NCI-H748 treated with DMSO at 0.1 percent for 48 hours (cell line): ENCODE measurements at regions not wholly inside any gene's neighbourhood (a gene's known extent, or its start where the extent isn't known, plus 50 kb on each side); places are given as distances from the start of the nearest gene placed in this dataset.
"Not testable (repeated sequence)": the region's sequence is repeated elsewhere in the genome, so short reads cannot be mapped to it uniquely, and the experiment has no call there.

Experiments
- DNase-seq: peaks from one replicate; lab custom pipeline; 2025; lab: John Stamatoyannopoulos, UW

DNA sequence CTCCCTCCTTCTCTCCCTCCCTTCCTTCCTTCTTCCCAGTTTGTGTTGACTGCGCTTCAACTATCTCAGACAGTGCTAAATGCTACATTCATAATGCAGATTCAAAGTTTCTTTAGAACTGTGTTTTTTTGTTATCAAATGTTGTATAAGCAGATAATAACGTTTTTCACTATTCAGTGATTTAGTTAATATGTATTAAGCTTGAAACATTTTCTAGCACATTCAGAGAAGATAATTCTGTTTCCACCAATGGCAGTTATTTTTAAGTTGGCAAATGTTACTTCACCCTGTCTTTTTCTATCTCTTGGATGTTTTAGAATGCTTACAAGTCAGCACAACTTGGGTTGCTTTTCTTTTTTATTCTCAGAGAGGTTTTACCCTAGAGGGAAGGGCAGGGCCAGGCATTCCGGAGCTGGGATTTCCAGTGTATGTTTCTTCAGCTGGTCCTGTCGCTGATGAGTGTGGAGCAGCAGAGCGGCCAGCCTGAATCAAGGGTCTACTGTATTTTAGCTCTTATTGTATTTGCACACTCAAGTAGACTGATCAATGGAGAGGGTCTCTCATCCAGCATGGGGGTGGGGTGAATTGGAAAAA, 162.3 kb upstream of the ARHGAP20 start:
- no peak for DNase-seq

- DNase-seq = no peak
These were observed 161.7 kb upstream of the ARHGAP20 start for GRCh38 chr11:110873975-110874374.

DNA sequence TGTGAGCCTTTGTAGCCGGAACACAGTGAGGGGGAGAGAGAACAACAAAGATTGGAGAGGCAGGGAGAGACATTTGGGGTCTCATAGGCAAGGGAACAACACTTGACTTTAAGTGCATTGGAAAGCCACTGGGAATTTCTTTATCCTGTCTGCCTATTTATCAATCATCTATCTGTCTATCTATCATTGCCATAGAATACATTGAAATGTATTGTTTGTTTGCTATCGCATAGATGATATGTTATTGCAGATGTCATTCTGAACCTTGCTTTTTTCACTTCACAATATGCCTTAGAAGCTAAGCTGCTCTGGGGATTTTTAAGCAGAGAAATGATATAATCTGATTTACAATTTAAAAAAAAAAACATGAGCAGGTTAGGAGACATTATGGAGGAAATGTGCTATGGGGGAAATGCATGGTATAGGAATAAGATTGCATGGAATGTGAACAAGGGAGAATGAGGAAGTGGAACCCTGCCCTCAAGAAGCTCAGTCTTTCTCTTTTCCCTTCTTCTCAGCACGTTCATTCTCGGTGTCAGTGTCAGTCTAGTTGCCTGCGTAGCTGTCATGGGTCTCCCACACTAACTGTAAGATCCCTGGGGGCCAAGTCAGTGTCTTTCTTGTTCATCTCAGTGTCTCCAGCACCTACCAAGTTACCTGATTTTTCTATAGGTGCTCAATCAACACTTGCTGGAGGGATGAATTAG, 158.7 kb upstream of the ARHGAP20 start:
- DNase-seq = no peak

DNA sequence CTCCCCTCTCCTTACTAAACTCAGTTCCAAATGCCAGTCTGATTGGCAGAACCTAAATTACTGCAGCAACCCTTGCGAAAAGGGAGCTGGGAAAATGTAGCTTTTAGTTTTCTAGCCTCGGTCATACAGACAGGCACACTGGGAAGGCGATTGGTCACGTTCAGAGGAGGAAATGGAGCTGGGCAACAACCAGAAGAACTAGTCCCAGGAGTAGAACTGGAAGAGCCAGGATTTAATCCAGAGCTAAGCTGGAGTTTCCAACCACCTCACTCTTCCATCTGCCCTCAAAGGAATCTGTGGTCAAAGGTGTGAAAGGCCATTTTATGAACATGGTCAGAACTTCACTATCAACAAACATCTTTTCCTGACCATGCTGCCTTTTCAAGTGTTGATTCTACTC, 155.7 kb upstream of the ARHGAP20 start:
- DNase-seq = no peak

DNA sequence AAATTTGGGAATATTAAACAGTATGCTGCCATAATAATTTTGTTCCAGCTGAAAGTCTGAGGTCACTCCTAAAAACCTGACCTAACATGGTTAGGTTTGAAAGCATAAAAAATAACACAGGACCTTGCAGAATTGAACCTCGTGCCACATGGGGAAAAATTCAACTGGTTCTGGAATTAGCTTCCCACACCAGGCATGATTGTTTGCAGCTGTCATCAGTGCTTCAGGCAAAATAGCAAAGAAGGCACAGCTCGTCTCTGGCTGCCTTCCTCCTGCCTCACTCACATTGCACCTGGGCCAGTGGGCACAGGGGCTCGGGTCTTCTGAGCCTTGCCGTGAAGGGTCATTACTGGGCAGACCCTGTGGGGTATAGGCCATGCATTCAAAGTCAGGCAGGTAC, 153.8 kb upstream of the ARHGAP20 start:
- no peak for DNase-seq

DNA sequence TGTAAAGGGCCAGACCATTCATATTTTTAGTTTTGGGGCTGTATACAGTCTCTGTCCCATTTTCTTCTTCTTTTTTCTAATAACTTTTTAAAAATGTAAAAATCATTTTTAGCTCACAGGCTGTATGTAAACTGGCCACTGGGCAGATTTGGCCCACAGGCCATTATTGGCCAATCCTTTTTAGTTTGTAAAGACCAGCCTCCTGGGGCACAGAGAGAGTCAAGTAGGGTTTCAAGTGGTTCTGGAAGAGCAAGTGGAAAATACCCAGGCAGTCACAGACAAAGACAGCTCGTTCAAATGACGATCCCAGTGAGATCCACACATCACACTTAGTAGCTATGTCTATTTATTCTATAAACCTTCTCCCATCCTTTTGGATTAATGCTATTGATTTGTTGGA, 150.2 kb upstream of the ARHGAP20 start:
- DNase-seq = no peak

GRCh38 chr11:110860461-110860860, 148.2 kb upstream of the ARHGAP20 start:
- no peak for DNase-seq

GRCh38 chr11:110859998-110860397, 147.8 kb upstream of the ARHGAP20 start:
- DNase-seq = no peak

DNA sequence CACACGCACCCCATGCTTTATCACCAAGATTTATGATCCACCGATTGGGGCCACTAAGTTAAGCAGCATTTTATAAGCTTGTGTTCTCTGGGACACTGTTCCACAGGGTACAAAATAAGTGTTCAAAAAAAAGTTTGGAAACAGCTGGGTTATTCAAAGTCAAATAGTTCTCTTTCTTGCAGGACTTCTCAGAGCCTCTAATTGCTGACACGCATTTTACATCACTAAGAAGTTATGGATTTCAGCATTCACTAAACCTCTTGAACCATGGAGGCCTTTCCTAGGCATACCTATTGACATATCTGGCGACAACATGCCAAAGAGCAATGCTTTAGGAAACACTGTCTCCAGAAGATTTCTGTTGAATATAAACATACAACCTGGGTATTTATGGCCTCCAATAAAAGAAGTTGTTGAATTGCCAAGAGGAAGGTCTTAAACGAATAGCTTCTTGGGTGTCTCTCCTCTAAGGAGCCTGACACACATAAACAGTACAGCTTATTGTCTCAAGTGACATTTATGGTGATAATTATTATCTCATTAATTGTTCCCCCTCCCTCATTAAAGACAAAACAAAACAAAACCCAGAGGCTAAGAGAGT, 147.1 kb upstream of the ARHGAP20 start:
- no peak for DNase-seq

GRCh38 chr11:110858547-110858921, 146.3 kb upstream of the ARHGAP20 start:
- no peak for DNase-seq

- DNase-seq = no peak
These were observed 145.8 kb upstream of the ARHGAP20 start for GRCh38 chr11:110857892-110858546.

GRCh38 chr11:110856996-110857812, 145.0 kb upstream of the ARHGAP20 start:
- no peak for DNase-seq

DNA sequence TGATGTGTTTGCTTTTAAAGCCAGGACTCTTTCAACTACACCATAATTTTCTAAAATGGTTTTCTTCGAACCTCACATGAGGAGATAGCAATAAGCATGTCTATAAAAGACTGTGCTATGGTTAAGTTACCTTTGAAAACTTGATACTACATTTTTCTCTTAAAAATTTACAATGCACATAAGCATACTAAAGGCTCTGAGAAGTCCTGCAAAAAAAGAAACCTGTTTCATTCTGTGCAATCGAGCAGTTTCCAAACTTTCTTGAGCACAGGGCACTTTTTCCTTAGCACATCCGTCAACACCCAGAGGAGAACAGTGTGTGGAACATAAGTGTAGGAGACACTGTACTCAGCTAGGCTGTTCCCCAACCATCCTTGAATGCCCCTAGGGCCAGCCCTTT, 144.1 kb upstream of the ARHGAP20 start:
- DNase-seq = no peak

GRCh38 chr11:110855191-110855590, 143.0 kb upstream of the ARHGAP20 start:
- DNase-seq = no peak

DNA sequence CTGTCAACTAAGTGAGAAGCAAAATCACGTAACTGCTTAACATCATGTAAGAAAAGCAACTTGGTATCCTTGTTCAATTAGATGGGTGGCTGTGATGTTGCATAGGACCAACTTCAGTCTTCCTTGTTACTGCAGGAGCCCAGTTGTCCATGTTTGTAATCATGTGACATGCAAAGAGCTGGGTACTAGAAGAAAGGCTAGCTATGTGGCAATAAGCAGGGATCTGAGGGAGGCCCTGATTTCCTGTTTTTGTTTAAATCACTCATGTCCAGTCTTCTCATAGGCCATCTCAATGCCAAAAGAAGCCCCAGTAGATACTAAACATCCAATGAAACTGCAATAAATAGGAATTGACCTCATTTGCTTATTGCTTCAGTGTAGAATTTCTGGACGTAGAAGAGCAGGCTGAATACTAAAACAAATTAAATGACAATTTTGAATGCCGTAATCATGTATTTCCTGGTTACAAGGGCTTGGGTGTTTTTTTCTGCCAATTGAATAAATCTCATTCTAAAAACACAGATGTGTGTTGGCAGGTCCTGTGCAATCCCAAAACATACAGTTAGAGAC, 140.8 kb upstream of the ARHGAP20 start:
- no peak for DNase-seq

DNA sequence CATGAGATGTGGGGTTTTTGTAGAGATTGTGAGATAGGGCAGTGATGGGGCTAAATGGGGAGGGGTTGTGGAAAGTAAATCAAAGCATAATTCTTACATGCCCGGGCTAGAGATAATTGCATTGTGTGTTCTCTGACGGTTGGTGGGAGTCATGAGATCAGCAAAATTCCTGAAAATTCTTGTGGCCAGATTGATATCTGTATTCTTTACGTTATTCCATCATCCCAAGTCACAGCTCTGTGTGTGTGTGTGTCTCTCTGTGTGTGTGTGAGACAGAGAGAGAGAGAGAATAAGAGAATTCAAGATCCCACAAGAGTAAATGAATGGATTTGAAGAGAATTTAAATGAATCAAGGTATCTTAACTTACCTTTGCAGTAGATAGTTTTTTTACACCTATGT, 138.6 kb upstream of the ARHGAP20 start:
- DNase-seq = no peak

- DNase-seq = not testable (repeated sequence)
These were observed 130.8 kb upstream of the ARHGAP20 start for GRCh38 chr11:110843053-110843452.

DNA sequence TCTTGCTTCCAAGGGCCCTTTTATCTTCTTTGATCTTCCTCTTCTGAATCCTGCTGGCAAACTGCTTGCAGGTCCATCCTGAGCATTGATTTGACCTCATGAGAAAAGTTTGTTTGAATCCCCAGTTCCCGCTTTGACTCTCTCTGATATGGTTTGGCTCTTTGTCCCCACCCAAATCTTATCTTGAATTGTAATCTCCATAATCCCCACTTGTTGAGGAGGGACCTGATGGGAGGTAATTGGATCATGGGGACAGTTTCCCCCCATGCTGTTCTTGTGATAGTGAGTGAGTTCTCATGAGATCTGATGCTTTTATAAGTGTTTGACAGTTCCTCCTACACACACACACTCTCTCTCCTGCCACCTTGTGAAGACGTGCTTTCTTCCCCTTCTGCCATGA, 126.6 kb upstream of the ARHGAP20 start:
- no peak for DNase-seq

DNA sequence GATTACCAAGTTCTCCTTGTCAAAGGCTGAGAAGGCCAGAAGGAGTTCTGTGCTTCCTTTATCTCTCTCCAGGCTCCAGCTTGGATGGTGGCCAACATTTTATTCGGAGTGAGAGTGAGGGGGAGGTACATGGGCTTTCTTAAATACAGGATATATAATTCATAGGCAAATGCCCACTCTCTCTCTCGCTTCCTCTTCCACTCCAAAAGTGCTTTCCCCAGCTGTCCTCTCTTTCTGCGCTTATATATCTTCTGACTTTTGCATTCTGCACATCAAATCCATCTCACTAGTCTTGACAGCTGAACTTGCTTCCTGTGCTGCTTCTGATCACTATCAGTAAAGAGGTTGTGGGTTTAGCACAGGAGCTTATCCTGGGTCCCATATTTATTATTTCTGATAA, 125.4 kb upstream of the ARHGAP20 start:
- no peak for DNase-seq

DNA sequence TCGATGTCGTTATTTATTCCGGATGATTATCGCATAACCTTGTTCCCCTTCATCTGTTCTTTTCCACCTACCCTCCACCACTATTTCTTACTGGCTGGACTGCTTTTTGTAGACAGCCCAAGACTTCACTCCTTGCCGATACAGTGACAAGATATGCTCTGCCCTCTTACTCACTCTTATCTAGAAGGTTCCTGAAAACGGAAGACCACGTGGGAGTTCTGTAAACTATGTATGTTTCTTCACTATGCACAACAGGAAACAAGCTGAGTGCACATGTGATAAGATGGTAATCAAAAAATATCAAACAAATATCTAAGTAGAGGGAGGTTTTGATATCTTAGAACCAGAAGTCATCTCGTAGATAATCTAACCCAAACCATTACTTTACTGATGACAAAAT, 122.9 kb upstream of the ARHGAP20 start:
- no peak for DNase-seq

GRCh38 chr11:110833033-110833484, 120.8 kb upstream of the ARHGAP20 start:
- no peak for DNase-seq

DNA sequence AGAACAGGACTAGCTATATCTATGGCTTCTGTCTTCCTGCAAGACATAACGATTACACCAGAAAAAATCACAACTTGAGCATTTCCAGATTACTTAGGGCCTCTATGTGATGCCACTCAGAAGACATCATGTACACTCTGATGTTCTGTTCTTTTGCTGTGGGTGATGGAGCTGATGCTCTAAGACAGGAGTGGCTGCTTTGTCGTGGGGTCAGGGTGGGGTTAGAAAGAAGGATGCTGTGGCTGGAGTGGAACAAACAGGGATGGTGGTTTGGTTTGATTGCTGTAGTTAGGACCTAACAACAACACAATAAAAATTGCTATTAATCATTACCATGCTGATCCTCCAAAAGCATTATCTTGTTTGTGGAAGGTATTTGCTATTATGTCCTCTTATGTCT, 120.3 kb upstream of the ARHGAP20 start:
- no peak for DNase-seq
